Activated T-cell treated with anti-CD3 and anti-CD28 coated beads for 48 hours (primary cell): ENCODE measurements at regions not wholly inside any gene's neighbourhood (a gene's known extent, or its start where the extent isn't known, plus 50 kb on each side); places are given as distances from the start of the nearest gene placed in this dataset.

Experiments
- DNase-seq: peaks from one replicate; pipeline ENCODE4 v3.0.0-alpha.2; 2020; ENCODE audit warnings: low read depth

GRCh38 chr12:107443320-107444090, 242.1 kb upstream of the PWP1 start:
- no peak for DNase-seq

GRCh38 chr12:107444771-107445170, 240.8 kb upstream of the PWP1 start:
- no peak for DNase-seq

- DNase-seq, result no peak
Measured at GRCh38 chr12:107446476-107446875, 239.1 kb upstream of the PWP1 start.

GRCh38 chr12:107447336-107447735, 238.3 kb upstream of the PWP1 start:
- no peak for DNase-seq

GRCh38 chr12:107448198-107448597, 237.4 kb upstream of the PWP1 start:
- no peak for DNase-seq

GRCh38 chr12:107449891-107450290, 235.7 kb upstream of the PWP1 start:
- no peak for DNase-seq

GRCh38 chr12:107450541-107450940, 235.1 kb upstream of the PWP1 start:
- DNase-seq, result no peak

- no peak for DNase-seq
Measured at GRCh38 chr12:107451246-107451645, 234.4 kb upstream of the PWP1 start.

- no peak for DNase-seq
Measured at GRCh38 chr12:107454109-107454830, 231.3 kb upstream of the PWP1 start.

GRCh38 chr12:107457362-107457935, 228.2 kb upstream of the PWP1 start:
- DNase-seq, result no peak

- no peak for DNase-seq
Measured at GRCh38 chr12:107458163-107458562, 227.4 kb upstream of the PWP1 start.

GRCh38 chr12:107458990-107459389, 226.6 kb upstream of the PWP1 start:
- DNase-seq, result no peak

- DNase-seq, result no peak
Measured at GRCh38 chr12:107459641-107460040, 226.0 kb upstream of the PWP1 start.

- DNase-seq, result no peak
Measured at GRCh38 chr12:107461222-107461975, 224.2 kb upstream of the PWP1 start.

GRCh38 chr12:107462428-107463332, 222.9 kb upstream of the PWP1 start:
- DNase-seq, result no peak

GRCh38 chr12:107464644-107465043, 221.0 kb upstream of the PWP1 start:
- no peak for DNase-seq

GRCh38 chr12:107465625-107466024, 220.0 kb upstream of the PWP1 start:
- DNase-seq, result no peak

GRCh38 chr12:107467716-107468115, 217.9 kb upstream of the PWP1 start:
- DNase-seq, result no peak

GRCh38 chr12:107468182-107468581, 217.4 kb upstream of the PWP1 start:
- DNase-seq, result no peak

GRCh38 chr12:107469011-107469410, 216.6 kb upstream of the PWP1 start:
- no peak for DNase-seq

- DNase-seq, result no peak
Measured at GRCh38 chr12:107470645-107471044, 215.0 kb upstream of the PWP1 start.
